ENCODE measurements at regions not wholly inside any gene's neighbourhood (a gene's known extent, or its start where the extent isn't known, plus 50 kb on each side); places are given as distances from the start of the nearest gene placed in this dataset.

DNA sequence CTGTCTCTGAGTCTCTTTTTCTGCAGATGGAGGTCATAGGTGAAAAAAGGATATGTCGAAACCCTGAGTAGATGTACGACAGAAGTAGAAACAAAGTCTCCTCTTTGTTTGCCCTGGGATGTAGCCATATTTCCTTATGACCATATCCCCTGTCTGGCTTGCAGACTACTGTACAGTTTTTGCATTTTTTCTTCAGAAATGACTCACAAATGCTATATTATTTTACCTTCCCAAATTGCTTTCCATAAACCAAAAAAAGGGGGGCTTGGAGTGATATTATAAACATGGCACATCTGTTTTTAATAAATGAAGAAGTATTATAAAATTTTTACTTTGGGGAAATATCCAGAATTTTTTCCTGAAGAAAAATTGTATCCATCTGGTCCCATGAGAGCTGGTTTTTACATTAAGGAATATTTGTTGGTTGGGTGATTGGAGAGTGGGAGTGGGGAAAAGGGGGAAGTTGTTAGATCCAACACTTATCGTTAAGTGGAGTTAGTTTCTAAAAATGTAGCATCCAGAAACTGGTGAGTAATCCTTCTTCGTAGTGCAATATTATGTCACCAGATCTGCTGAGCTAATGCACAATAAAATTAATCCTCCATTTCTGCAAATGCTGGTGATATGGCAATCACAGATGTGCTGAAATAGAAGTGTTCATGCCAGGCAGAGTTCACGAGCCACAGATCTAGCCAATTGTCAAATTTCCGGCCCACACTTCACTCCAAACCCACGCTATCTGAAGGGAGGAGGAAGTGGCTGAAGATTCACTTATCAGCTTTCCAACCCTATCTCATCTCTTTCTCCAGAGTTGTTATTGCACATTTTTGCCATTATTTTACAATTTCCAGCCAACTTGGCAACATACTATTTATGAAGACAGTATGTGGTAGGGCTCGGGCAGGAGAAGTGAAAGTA, 313.6 kb upstream of the ATP11B start:
- H3K4me3 ChIP-seq (ENCODE audit: low read depth, low read length) = no peak overlapping the region
- TF ChIP-seq, protein P1, sequence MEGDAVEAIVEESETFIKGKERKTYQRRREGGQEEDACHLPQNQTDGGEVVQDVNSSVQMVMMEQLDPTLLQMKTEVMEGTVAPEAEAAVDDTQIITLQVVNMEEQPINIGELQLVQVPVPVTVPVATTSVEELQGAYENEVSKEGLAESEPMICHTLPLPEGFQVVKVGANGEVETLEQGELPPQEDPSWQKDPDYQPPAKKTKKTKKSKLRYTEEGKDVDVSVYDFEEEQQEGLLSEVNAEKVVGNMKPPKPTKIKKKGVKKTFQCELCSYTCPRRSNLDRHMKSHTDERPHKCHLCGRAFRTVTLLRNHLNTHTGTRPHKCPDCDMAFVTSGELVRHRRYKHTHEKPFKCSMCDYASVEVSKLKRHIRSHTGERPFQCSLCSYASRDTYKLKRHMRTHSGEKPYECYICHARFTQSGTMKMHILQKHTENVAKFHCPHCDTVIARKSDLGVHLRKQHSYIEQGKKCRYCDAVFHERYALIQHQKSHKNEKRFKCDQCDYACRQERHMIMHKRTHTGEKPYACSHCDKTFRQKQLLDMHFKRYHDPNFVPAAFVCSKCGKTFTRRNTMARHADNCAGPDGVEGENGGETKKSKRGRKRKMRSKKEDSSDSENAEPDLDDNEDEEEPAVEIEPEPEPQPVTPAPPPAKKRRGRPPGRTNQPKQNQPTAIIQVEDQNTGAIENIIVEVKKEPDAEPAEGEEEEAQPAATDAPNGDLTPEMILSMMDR (IDR thresholded peaks at IDR 0.05; ENCODE audit: insufficient read depth, low read depth, low read length) = no peak
- DNase-seq (ENCODE audit: low read depth) = peak; percentile 1

DNA sequence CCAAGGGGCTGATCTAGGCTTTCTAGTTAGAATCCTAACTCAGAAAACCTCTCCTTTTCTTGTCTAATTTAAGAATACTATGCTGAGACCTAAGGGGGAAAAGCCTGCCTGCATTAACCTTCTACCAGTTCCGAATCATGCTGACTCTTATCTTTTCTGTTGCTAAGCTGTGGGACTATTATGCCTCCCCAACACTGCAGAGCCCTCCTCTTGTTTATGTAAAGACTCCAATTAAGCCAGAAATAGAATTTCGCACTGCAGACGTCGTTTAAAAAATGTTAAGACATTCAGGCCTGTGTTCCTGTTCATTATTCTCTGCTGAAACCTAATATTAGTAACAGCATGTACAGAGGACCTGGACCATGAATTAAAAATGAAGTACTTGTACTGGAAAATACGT, 310.6 kb upstream of the ATP11B start:
- DNase-seq (ENCODE audit: low read depth) = no peak
- TF ChIP-seq, protein P1 (IDR thresholded peaks at IDR 0.05; ENCODE audit: insufficient read depth, low read depth, low read length) = no peak
- no peak overlapping the region for H3K4me3 ChIP-seq (ENCODE audit: low read depth, low read length)

DNA sequence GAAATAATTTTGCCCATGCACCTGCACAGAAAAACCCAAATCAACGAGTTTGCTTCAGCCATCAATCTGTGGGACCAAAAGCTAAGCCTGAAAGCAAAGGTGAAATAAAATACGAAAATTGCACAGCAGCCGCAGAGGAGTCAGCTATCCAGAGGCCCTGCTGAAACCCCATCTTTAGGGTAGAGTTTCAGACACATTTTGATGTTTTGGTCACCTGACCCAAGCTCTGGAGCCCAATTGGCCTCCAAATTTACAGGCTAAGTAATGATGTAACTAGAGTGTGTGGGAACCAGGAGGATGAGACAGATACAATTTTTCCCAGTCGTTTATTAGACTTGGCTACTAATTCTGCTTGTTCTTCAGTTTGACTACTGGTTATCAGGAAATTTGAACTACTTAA, 308.6 kb upstream of the ATP11B start:
- TF ChIP-seq, protein P1 (IDR thresholded peaks at IDR 0.05; ENCODE audit: insufficient read depth, low read depth, low read length) = no peak
- no peak overlapping the region for H3K4me3 ChIP-seq (ENCODE audit: low read depth, low read length)
- no peak for DNase-seq (ENCODE audit: low read depth)

DNA sequence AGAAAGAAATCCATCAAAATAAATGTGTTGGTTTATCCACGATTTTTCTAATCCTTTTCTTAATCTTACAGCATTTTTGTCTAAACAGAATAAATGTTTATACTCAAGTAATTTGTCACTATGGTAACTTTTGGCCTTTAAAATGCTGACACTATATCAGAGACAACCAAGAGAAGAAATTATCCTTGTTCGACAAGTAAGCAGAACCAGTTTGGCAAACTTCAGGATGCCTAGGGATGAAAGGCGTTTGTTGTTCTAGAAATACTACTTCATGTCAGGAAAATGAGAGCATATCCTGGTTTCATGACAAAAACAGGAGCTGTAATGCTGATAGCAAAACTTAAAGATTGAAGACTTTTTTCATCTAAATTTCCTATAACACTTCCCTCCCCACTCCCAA, 308.0 kb upstream of the ATP11B start:
- TF ChIP-seq, protein P1 (IDR thresholded peaks at IDR 0.05; ENCODE audit: insufficient read depth, low read depth, low read length) = no peak
- H3K4me3 ChIP-seq (ENCODE audit: low read depth, low read length) = no peak overlapping the region
- no peak for DNase-seq (ENCODE audit: low read depth)

DNA sequence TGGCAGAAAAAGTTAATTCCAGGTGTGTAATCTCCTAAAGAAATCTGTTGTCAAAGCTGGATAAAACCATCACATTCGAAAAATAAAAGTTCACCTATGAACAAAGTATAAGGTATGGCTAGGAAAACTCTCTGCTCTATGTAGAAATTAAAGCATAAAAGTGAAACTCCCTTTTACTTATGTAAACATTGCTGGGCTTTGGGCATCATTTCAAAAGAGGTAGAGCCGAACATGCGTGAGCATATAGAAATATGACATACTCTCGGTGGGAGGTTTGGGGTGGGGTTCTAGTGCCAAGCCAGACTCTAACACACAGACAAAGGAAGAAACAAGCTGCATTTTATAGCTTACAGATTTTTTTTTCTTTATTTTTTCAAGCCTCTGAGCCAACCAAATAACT, 306.8 kb upstream of the ATP11B start:
- H3K4me3 ChIP-seq (ENCODE audit: low read depth, low read length) = no peak overlapping the region
- no peak for DNase-seq (ENCODE audit: low read depth)
- TF ChIP-seq, protein P1 (IDR thresholded peaks at IDR 0.05; ENCODE audit: insufficient read depth, low read depth, low read length) = no peak

DNA sequence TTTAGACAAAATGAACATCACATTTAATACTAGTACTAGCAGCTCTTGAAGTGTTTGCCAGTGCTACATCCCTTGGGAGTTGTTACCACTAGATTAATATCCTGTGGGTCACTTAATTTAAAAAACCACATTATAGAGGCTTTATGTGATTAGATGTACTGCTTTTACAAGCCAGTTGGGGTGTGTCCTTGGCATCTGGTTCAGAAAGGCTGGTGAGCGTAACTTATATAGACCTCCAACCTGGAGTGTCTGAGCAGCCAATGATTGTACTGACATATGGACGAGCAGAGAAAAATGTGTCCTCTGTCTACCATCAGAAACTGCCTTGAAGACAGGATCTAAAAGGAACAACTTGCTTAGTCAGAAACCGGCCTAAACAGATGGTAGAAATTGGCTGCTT, 306.2 kb upstream of the ATP11B start:
- H3K4me3 ChIP-seq (ENCODE audit: low read depth, low read length) = no peak overlapping the region
- DNase-seq (ENCODE audit: low read depth) = no peak
- TF ChIP-seq, protein P1 (IDR thresholded peaks at IDR 0.05; ENCODE audit: insufficient read depth, low read depth, low read length) = no peak

All from fibroblast of villous mesenchyme (primary cell).